ENCODE measurements at regions not wholly inside any gene's neighbourhood (a gene's known extent, or its start where the extent isn't known, plus 50 kb on each side); places are given as distances from the start of the nearest gene placed in this dataset.

- DNase-seq, result peak in 1 of 2 experiments; percentile 53
Observed at GRCh38 chr9:28032268-28032590, 458.9 kb upstream of the C9orf72 start.

DNA sequence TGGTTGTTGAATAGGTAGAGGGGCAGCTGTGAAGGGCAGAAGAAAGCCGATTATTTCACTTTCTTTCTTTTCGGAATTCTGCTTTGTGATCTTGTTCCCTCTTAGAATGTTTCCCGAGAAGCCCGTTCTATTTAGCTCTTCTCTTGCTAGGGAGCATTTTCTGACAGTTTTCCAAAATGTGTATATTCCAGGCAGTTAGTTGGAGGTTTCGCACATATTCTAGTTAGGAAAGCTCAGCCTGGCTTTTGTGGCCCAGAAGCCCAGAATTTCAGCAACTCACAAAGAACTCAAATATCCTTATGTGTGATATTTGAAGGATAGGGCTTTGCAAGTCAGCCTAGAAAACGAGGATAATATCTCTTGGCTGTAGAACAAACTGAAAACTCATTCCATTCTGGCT is 461.0 kb upstream of the C9orf72 start:
- DNase-seq, result no peak

DNA sequence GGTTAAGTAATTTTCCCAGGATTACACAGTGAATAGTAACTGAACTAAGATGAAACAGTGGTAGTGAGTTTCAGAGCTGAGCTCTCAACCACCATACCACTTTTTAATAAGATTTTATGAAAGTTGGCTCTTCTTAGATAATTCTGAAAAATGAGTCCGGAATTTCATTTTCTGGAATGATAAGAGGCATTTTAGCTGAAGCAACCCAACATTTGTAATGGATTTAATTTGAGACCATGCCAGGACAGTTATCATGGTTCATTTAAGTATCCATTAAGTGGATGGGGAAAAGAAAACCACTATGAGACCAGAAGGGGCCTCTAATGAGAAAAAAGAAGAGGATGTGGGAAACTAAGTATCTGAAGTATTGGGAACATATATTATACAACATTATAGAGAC is 464.7 kb upstream of the C9orf72 start:
- no peak for DNase-seq

- DNase-seq, result no peak
Observed at GRCh38 chr9:28045051-28045450, 471.8 kb upstream of the C9orf72 start.

DNA sequence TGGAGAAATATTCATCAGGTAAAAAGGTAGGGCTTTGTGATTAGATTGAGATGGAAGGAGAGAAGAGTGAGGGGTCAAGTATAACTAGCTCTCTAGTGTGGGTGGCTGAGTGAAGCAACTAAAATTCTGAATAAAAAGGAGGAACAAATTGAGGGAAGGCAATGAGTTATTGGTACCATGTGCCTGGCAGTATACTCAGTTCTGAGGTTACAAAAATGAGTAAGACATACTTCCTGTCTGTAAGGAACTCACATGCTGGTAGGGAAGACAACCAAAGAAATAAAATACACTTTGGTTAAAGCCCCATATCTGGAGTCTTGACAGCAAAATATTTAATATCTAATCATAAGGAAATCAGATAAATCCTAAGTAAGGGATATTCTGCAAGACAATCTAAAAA is 476.8 kb upstream of the C9orf72 start:
- DNase-seq, result no peak

GRCh38 chr9:28050941-28051340 is 477.7 kb upstream of the C9orf72 start:
- no peak for DNase-seq

GRCh38 chr9:28051559-28052503 is 478.6 kb upstream of the C9orf72 start:
- DNase-seq, result no peak

DNA sequence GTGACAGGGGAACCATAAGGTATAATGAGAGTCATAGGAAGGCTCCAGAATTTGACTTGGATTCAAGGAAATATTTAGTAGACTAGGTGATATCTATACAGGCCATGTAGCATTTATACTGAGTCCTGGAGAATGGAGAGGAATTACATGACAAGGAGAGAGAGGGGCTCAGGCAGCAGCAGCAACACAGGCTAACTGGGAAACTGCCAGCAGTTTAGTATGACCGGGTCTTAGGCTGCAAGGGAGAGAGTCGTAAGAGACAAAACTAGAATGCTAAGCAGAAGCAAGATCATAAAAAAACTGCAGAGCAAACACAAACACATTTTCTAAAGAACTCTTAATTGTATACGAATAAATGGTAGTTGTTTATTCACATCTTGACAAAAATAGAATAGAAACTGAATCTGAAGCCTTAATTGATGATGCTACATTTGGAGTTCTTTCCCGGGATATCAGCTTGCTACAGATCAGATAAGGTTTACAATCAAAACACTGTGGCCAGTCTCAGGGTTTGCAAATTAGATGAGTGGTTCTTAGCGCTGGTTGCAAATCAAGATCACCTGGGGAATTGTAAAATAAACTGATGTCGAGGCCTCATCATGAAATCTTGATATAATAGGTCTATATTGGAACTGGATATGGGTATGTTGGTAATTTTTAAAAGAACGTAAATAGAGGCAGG is 480.0 kb upstream of the C9orf72 start:
- no peak for DNase-seq

DNA sequence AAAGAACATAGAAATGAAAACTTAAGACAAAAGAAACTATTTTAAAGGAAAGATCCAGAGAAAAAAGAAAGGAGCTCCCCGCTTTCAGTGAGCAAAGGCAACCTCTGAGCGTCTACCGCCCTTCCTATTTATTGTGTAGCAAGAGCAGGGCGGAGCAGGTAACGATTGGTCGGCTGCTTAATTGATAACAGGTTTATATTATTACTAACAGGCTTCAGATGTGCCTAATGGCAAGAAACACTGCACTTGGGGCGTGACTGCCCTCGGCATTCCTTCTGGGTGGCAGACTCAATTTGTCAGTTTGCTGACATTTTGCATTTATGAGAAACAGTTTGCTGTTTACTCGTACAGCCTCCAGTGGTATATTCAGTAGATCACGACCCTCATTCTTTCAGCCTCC is 482.7 kb upstream of the C9orf72 start:
- DNase-seq, result no peak

DNA sequence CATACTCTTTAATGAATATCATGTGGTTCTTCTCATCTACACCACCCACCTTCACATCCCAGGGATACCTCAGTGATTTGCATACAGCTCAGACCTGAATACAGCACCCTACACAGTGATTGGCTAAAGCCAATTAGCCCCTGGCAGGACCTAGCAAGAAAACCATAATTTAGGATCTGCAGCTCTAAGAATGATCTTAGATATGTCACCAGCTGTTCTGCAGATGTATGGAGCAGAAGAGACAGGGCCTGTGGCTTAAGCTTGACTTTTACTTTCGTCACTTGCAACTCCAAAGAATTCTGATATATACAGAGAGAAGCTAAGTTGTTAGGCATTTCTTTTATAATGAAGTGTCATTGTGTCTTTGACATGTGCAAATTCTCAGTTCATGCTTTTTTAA is 483.2 kb upstream of the C9orf72 start:
- DNase-seq, result no peak

DNA sequence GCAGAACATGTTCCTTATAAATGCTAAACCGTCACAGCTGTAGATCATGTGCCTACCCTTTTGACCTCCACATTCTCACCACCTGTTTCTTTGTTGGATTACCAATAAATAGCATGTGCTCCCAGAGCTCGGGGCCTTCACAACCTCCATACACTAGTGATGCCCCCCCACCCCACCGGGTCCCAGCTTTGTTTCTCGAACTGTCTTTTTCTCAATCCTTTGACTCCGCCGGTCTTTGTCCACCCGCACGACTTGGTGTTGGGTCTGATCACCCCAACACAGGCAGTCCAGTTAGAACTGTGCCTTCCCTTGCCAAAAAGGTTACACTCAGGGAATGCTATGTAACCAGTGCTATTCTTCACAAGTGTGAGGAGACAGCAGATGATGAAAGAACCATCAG is 485.9 kb upstream of the C9orf72 start:
- no peak for DNase-seq

DNA sequence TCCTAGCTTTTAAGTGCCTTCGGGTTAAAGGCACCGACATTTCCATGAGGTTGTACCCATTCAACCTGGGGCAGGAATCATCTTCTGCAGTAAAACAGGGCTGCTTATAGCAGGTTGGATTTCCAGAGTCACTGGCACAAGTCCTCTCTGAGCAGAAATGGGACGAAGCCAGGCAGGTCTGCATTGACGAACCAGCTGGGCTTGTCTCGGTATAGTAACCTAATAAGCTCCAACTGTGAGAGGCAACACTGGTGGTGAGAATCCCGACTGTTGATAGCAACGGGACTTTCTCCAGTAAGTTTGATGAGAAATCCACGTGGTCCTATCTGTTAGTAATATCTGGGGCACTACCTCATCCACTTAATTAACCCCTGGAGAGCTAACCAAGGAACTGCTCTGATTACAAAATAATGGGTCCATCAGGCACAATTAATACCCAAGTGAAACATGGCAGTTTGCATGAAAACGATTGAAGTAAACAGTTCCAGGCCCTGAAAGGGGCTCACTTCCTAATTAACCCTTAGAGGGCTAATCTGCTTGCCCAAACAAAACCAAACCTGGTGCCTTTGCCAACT is 491.0 kb upstream of the C9orf72 start:
- DNase-seq, result peak in 1 of 2 experiments; percentile 13

DNA sequence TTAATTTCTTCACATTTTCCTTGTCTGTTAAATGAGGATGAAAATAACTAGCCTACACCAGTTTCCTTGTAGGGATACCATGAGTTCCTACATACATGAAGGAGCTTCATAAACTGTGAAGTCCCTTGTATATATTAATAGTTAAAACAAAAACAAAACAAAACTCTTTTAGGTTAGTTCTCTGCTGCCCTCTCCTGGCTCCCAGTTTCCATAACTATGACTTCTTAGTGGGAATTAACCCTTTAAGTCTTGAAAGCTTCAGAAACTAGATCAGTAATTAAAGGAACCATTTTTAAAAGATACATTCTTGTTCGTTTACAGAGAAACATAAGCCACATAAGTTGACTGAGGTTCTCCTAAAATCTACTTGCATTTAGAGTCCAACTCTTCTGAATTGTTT is 500.0 kb upstream of the C9orf72 start:
- peak; percentile 57 to 66 for DNase-seq

DNA sequence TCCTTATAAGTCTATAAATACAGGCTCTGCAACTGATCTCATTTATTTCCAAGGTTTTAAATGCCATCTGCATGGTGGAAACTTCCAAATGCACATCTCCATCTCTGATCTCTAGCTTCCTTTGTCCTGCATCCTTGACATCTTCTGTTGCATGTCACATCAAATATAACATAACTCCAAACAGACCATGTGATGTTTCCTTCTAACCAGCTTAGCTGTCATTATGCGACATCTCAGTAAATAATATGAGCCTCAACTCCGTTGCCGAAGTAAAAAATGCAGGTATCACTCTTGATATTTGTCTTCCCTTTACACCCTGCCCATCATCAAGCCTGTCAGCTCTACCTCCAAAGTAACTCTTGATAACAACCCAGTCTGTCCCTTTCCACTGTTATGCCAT is 506.4 kb upstream of the C9orf72 start:
- DNase-seq, result no peak

DNA sequence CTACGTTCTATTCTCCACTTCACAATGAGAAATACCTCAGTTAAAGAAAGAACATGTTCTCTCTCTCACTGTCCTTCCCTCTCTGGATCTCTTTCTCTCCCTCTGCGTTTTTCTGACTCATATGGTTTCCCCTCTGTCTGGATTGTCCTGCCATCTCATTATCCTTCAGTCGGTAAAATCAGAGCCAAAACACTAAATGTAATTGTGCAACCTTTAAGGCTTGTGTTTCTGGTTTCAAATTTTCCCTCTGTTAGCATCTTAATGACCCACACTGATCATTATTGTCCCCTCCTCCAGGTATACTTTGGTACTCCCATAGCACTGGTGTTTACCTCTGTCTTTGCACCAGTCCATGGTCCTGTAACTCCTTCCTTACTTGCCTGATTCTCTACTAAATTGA is 509.4 kb upstream of the C9orf72 start:
- DNase-seq, result no peak

- DNase-seq, result peak in 1 of 2 experiments; percentile 18
Observed at GRCh38 chr9:28086881-28087280, 513.6 kb upstream of the C9orf72 start.

- no peak for DNase-seq
Observed at GRCh38 chr9:28092981-28093936, 520.0 kb upstream of the C9orf72 start.

DNA sequence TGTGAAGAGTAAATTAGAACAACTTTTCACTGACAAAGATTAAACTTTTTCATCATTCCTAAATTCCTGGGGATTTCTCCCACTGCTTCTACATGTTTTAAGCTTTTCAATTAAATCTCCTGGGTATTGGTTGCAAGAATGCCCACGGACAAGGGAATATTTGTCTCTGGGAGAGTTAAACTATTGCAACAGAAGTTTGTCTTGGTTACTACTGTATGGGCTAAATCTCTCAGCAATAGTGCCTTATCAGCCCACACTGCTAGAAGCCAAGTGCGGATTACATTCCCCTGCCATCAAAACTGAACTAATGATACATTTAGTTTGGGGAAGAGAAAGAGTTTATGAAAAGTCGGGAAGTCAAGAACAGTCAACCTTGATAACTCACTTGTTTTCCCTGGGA is 528.2 kb upstream of the C9orf72 start:
- DNase-seq, result no peak

DNA sequence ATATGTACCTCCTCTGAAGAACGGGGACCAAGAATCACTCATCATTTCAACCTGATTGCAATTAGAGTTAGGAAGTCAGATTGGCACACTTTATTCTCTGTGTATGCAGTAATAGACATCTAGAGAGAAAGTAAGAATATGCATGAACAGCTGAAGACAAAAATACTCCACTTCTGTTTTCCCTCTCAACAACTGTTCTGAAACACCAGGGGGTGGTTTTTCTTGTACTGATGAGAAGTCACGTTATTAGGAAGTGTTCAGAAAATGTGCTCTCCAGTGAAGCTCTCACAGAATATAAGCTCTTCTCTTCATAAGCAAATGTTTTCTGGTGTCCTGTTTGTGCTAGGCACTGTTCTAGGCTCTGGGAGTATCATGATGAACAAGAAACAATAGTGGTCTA is 531.7 kb upstream of the C9orf72 start:
- DNase-seq, result no peak

- peak; percentile 43 to 64 for DNase-seq
Observed at GRCh38 chr9:28120184-28120583, 546.9 kb upstream of the C9orf72 start.

- no peak for DNase-seq
Observed at GRCh38 chr9:28120626-28121025, 547.3 kb upstream of the C9orf72 start.

DNA sequence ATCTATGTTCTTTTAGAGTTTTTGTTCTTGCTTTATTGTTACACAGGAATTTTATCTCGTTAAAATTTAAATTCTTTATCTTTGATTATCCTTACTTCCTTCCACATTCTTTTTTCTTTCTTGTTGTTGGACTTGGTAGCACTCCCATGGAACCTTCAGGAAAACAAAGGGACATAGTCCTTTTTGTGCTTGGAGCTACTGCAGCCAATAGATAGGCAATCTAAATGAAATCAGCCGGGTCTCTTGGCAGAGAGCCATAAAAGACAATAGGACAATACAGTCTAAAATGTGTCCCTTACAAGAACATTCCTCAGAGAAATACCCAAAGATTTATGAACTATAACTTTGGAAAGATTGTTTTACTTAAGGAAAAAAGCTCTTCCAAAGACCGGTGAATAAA is 548.1 kb upstream of the C9orf72 start:
- peak in 1 of 2 experiments; percentile 22 for DNase-seq

GRCh38 chr9:28124917-28125316 is 551.6 kb upstream of the C9orf72 start:
- DNase-seq, result no peak
